ENCODE measurements at regions not wholly inside any gene's neighbourhood (a gene's known extent, or its start where the extent isn't known, plus 50 kb on each side); places are given as distances from the start of the nearest gene placed in this dataset.

- no peak overlapping the region for H3K4me3 Mint-ChIP-seq (ENCODE audit: low read depth)
- H3K36me3 Mint-ChIP-seq (ENCODE audit: low read depth) = no peaks in the 10 kb centered on the region
- no peaks in the 10 kb centered on the region for H3K9me3 Mint-ChIP-seq
- DNase-seq (ENCODE audit: low spot score) = no peak
- intact Hi-C loops (cut with micrococcal nuclease) = no loop called here
- no peaks in the 10 kb centered on the region for H3K4me1 Mint-ChIP-seq (ENCODE audit: low read depth)
- no peak overlapping the region for H3K27ac Mint-ChIP-seq
- H3K27me3 Mint-ChIP-seq (ENCODE audit: low read depth) = no peaks in the 10 kb centered on the region
Measured at GRCh38 chr12:130027798-130028197, 124.0 kb upstream of the TMEM132D start.

GRCh38 chr12:130029151-130029550, 125.3 kb upstream of the TMEM132D start:
- H3K4me3 Mint-ChIP-seq (ENCODE audit: low read depth) = no peak overlapping the region
- no peaks in the 10 kb centered on the region for H3K9me3 Mint-ChIP-seq
- no peaks in the 10 kb centered on the region for H3K27me3 Mint-ChIP-seq (ENCODE audit: low read depth)
- H3K4me1 Mint-ChIP-seq (ENCODE audit: low read depth) = no peaks in the 10 kb centered on the region
- intact Hi-C loops (cut with micrococcal nuclease) = no loop called here
- DNase-seq (ENCODE audit: low spot score) = no peak
- H3K36me3 Mint-ChIP-seq (ENCODE audit: low read depth) = no peaks in the 10 kb centered on the region
- H3K27ac Mint-ChIP-seq = no peak overlapping the region

- no peak for DNase-seq (ENCODE audit: low spot score)
- H3K9me3 Mint-ChIP-seq = no peaks in the 10 kb centered on the region
- intact Hi-C loops (cut with micrococcal nuclease) = no loop called here
- H3K4me1 Mint-ChIP-seq (ENCODE audit: low read depth) = no peaks in the 10 kb centered on the region
- H3K27me3 Mint-ChIP-seq (ENCODE audit: low read depth) = no peaks in the 10 kb centered on the region
- no peaks in the 10 kb centered on the region for H3K36me3 Mint-ChIP-seq (ENCODE audit: low read depth)
- no peak overlapping the region for H3K4me3 Mint-ChIP-seq (ENCODE audit: low read depth)
- no peak overlapping the region for H3K27ac Mint-ChIP-seq
Measured at GRCh38 chr12:130031041-130031440, 127.2 kb upstream of the TMEM132D start.

DNA sequence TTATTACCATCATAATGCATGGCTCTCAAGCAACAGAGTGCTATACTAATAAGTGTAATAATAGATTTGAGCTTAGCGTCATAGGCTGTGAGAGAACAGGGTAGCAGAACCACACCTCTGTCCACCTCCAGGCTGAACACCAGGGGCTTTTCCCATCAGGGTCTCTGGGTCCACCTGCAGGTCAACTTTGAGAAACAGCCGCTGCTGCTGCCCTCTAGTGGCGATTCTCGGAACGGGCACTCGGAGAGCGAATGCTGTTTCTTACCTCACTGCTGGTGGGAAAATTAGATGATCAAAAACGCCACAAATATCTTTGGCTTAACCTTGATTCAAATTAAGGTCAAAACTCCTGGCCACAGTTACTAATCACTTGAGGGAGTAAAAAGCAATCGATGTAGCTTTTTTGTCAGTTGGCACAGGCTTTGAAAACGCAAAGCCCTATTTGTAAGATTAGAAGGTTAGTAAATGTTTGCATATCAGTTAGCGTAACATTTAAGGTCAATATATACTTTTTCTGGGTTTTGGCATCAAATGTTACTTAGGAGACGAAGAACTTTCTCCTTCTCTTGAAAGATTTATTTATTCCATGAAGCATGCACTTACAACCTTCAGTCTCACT, 127.9 kb upstream of the TMEM132D start:
- Mint-ChIP-seq H3K27me3 (ENCODE audit: low read depth) (no peaks in the 10 kb centered on the region), H3K27ac (no peak overlapping the region), H3K9me3 (no peaks in the 10 kb centered on the region), H3K4me3 (ENCODE audit: low read depth) (no peak overlapping the region), H3K4me1 (ENCODE audit: low read depth) (no peaks in the 10 kb centered on the region), H3K36me3 (ENCODE audit: low read depth) (no peaks in the 10 kb centered on the region)
- intact Hi-C loops (cut with micrococcal nuclease) = no loop called here
- peak; percentile 37 for DNase-seq (ENCODE audit: low spot score)

GRCh38 chr12:130041983-130042812, 120.1 kb upstream of the FZD10 start:
- H3K4me1 Mint-ChIP-seq (ENCODE audit: low read depth) = no peaks in the 10 kb centered on the region
- DNase-seq (ENCODE audit: low spot score) = peak; percentile 23
- peaks cover 20% of the 10 kb centered on the region for H3K27me3 Mint-ChIP-seq (ENCODE audit: low read depth)
- no peaks in the 10 kb centered on the region for H3K36me3 Mint-ChIP-seq (ENCODE audit: low read depth)
- no peak overlapping the region for H3K4me3 Mint-ChIP-seq (ENCODE audit: low read depth)
- H3K27ac Mint-ChIP-seq = no peak overlapping the region
- H3K9me3 Mint-ChIP-seq = peaks cover 9% of the 10 kb centered on the region
- intact Hi-C loops (cut with micrococcal nuclease) = no loop called here

DNA sequence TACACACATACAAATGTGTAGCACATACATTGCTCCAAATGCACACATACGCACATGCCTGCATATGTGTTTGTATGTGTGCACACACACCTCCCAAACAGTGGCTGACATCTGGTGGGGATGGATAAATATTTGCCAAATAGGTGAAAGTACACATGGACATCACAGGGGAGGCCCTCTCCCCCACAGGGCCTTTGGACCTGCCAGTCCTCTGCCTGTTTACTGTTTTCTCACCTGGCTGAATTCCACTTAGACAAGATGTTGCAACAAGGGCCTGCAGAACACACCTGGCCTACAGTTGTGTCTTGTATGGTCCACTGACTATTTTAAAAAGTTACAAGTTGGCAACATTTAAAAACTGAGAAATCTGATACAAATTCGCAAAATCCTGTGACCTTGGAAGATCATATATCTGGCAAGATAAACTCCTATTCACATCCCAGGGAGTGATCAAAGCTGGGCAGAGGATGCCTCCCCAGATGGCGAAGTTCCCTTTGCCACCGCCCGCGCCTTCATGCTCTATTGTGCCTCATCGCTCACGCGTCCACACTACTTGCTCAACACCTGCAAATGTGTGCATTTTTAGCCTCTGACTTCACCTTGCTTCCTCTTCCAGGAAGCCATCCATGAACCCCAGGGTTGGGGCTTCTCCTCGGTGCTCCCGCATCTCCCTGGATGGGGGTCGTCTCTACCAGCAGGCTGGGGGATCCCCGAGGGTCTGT, 118.4 kb upstream of the FZD10 start:
- Mint-ChIP-seq H3K27me3 (ENCODE audit: low read depth) (peaks cover 20% of the 10 kb centered on the region), H3K9me3 (peaks cover 9% of the 10 kb centered on the region), H3K4me1 (ENCODE audit: low read depth) (no peaks in the 10 kb centered on the region), H3K4me3 (ENCODE audit: low read depth) (no peak overlapping the region), H3K27ac (no peak overlapping the region), H3K36me3 (ENCODE audit: low read depth) (no peaks in the 10 kb centered on the region)
- DNase-seq (ENCODE audit: low spot score) = no peak
- intact Hi-C loops (cut with micrococcal nuclease) = no loop called here

- Mint-ChIP-seq H3K27ac (no peak overlapping the region), H3K9me3 (peaks cover 9% of the 10 kb centered on the region), H3K4me1 (ENCODE audit: low read depth) (no peaks in the 10 kb centered on the region), H3K36me3 (ENCODE audit: low read depth) (no peaks in the 10 kb centered on the region), H3K4me3 (ENCODE audit: low read depth) (no peak overlapping the region), H3K27me3 (ENCODE audit: low read depth) (peaks cover 20% of the 10 kb centered on the region)
- no peak for DNase-seq (ENCODE audit: low spot score)
- intact Hi-C loops (cut with micrococcal nuclease) = no loop called here
Measured at GRCh38 chr12:130044991-130045621, 117.2 kb upstream of the FZD10 start.

- no peaks in the 10 kb centered on the region for H3K36me3 Mint-ChIP-seq (ENCODE audit: low read depth)
- peaks cover 20% of the 10 kb centered on the region for H3K27me3 Mint-ChIP-seq (ENCODE audit: low read depth)
- H3K9me3 Mint-ChIP-seq = peaks cover 2% of the 10 kb centered on the region
- intact Hi-C loops (cut with micrococcal nuclease) = no loop called here
- no peaks in the 10 kb centered on the region for H3K4me1 Mint-ChIP-seq (ENCODE audit: low read depth)
- H3K27ac Mint-ChIP-seq = no peak overlapping the region
- no peak for DNase-seq (ENCODE audit: low spot score)
- H3K4me3 Mint-ChIP-seq (ENCODE audit: low read depth) = no peak overlapping the region
Measured at GRCh38 chr12:130049666-130050065, 112.6 kb upstream of the FZD10 start.

- peaks cover 6% of the 10 kb centered on the region for H3K36me3 Mint-ChIP-seq (ENCODE audit: low read depth)
- H3K4me3 Mint-ChIP-seq (ENCODE audit: low read depth) = no peak overlapping the region
- intact Hi-C loops (cut with micrococcal nuclease) = no loop called here
- H3K27me3 Mint-ChIP-seq (ENCODE audit: low read depth) = peaks cover 6% of the 10 kb centered on the region
- no peak overlapping the region for H3K27ac Mint-ChIP-seq
- H3K4me1 Mint-ChIP-seq (ENCODE audit: low read depth) = no peaks in the 10 kb centered on the region
- DNase-seq (ENCODE audit: low spot score) = no peak
- H3K9me3 Mint-ChIP-seq = peaks cover 12% of the 10 kb centered on the region
Measured at GRCh38 chr12:130051900-130052299, 110.4 kb upstream of the FZD10 start.

DNA sequence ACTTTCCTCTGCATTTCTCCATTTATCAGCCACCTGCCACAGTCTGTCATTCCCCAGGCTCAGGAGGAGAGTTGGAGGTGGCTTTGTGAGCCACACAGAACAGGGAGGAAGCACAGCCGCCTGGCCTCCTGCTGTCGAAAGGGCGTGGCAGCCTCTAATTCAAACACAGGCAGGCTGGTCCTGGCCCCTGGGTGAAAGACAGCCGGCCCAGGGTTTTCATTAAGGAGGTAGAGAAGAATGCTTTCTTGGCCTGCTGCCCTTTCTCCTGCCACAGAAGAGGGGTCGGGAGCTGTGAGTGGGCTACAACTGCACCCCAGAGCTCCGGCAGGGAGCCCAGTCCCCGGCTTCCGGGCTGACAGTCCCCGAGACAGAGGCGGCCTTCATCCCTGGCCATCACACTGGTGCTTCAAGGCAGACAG, 108.6 kb upstream of the FZD10 start:
- intact Hi-C loops (cut with micrococcal nuclease) = no loop called here
- H3K27me3 Mint-ChIP-seq (ENCODE audit: low read depth) = peaks cover 6% of the 10 kb centered on the region
- DNase-seq (ENCODE audit: low spot score) = no peak
- H3K36me3 Mint-ChIP-seq (ENCODE audit: low read depth) = peaks cover 6% of the 10 kb centered on the region
- peaks cover 12% of the 10 kb centered on the region for H3K9me3 Mint-ChIP-seq
- H3K27ac Mint-ChIP-seq = no peak overlapping the region
- H3K4me1 Mint-ChIP-seq (ENCODE audit: low read depth) = no peaks in the 10 kb centered on the region
- no peak overlapping the region for H3K4me3 Mint-ChIP-seq (ENCODE audit: low read depth)

- no peak for DNase-seq (ENCODE audit: low spot score)
- Mint-ChIP-seq H3K4me1 (ENCODE audit: low read depth) (no peaks in the 10 kb centered on the region), H3K9me3 (peaks cover 12% of the 10 kb centered on the region), H3K27ac (no peak overlapping the region), H3K27me3 (ENCODE audit: low read depth) (peaks cover 6% of the 10 kb centered on the region), H3K36me3 (ENCODE audit: low read depth) (peaks cover 6% of the 10 kb centered on the region), H3K4me3 (ENCODE audit: low read depth) (no peak overlapping the region)
- intact Hi-C loops (cut with micrococcal nuclease) = no loop called here
Measured at GRCh38 chr12:130054803-130055202, 107.5 kb upstream of the FZD10 start.

- intact Hi-C loops (cut with micrococcal nuclease) = no loop called here
- H3K36me3 Mint-ChIP-seq (ENCODE audit: low read depth) = peaks cover 6% of the 10 kb centered on the region
- peaks cover 29% of the 10 kb centered on the region for H3K9me3 Mint-ChIP-seq
- no peak for DNase-seq (ENCODE audit: low spot score)
- no peak overlapping the region for H3K27ac Mint-ChIP-seq
- no peaks in the 10 kb centered on the region for H3K27me3 Mint-ChIP-seq (ENCODE audit: low read depth)
- H3K4me1 Mint-ChIP-seq (ENCODE audit: low read depth) = no peaks in the 10 kb centered on the region
- H3K4me3 Mint-ChIP-seq (ENCODE audit: low read depth) = no peak overlapping the region
Measured at GRCh38 chr12:130058926-130059472, 103.3 kb upstream of the FZD10 start.
